Endodermal cell (in vitro differentiated cells): ENCODE measurements at regions not wholly inside any gene's neighbourhood (a gene's known extent, or its start where the extent isn't known, plus 50 kb on each side); places are given as distances from the start of the nearest gene placed in this dataset.

ENCODE experiments used
- DNase-seq: peaks from one replicate; pipeline ENCODE4 v3.0.0-alpha.2; 2017
- H3K27ac ChIP-seq: 2 replicates; pipeline ENCODE4 v1.5.1; 2013; ENCODE audit warnings: mild to moderate bottlenecking, low read depth, low read length, moderate library complexity
- H3K27me3 ChIP-seq: 2 replicates; pipeline ENCODE4 v1.6.1; 2013; ENCODE audit warnings: mild to moderate bottlenecking, low read length, moderate library complexity; ENCODE audit not compliant: insufficient read depth, control insufficient read depth, poor library complexity, severe bottlenecking
- H3K36me3 ChIP-seq: 2 replicates; pipeline ENCODE4 v1.7.0; 2013; ENCODE audit warnings: mild to moderate bottlenecking, low read length, moderate library complexity; ENCODE audit not compliant: control insufficient read depth, insufficient read depth
- H3K4me1 ChIP-seq: one replicate; pipeline ENCODE4 v1.7.0; 2013; ENCODE audit warnings: low read length; ENCODE audit not compliant: control insufficient read depth, insufficient read depth
- H3K4me3 ChIP-seq: 2 replicates; pipeline ENCODE4 v1.5.1; 2013; ENCODE audit warnings: mild to moderate bottlenecking, low read length, moderate library complexity
- H3K9ac ChIP-seq: 2 replicates; pipeline ENCODE4 v1.6.1; 2013; ENCODE audit warnings: mild to moderate bottlenecking, low read length, moderate library complexity; ENCODE audit not compliant: poor library complexity, severe bottlenecking; ENCODE audit errors: extremely low read depth
- H3K9me3 ChIP-seq: 2 replicates; pipeline ENCODE4 v1.6.1; 2013; ENCODE audit warnings: mild to moderate bottlenecking, low read length, moderate library complexity; ENCODE audit not compliant: control insufficient read depth
- H3K27ac Mint-ChIP-seq: 2 replicates; pipeline ENCODE4 v1.8.0; 2020; ENCODE audit warnings: mixed read lengths
- H3K27me3 Mint-ChIP-seq: 2 replicates; pipeline ENCODE4 v1.8.0; 2021; ENCODE audit warnings: mild to moderate bottlenecking, mixed read lengths; ENCODE audit not compliant: insufficient read depth
- H3K36me3 Mint-ChIP-seq: 2 replicates; pipeline ENCODE4 v1.8.0; 2020; ENCODE audit warnings: low read depth, mixed read lengths
- H3K4me1 Mint-ChIP-seq: 2 replicates; pipeline ENCODE4 v1.8.0; 2020; ENCODE audit warnings: mixed read lengths
- H3K4me3 Mint-ChIP-seq: 2 replicates; pipeline ENCODE4 v1.8.0; 2020; ENCODE audit warnings: mild to moderate bottlenecking, moderate library complexity, mixed read lengths
- H3K9me3 Mint-ChIP-seq: 2 replicates; pipeline ENCODE4 v1.8.0; 2020; ENCODE audit warnings: mild to moderate bottlenecking, mixed read lengths
- WGBS, 2 experiments: methylation state at CpG; one replicate each; pipeline versions ENCODE4 v1.1.5 to v1.1.7; 2013; ENCODE audit warnings: missing lambda C conversion rate in 2 of 2, mixed read lengths in 1 of 2; ENCODE audit not compliant: insufficient coverage in 1 of 2, insufficient read length in 1 of 2; 5-methylcytosine and 5-hydroxymethylcytosine counted together
- TF ChIP-seq, protein P1 (sequence below): fragments of 200-600 bp; sonication (generic); conservative IDR thresholded peaks from 2 replicates; pipeline ENCODE4 v1.5.0; 2021; ENCODE audit warnings: antibody characterized with exemption, mild to moderate bottlenecking

DNA sequence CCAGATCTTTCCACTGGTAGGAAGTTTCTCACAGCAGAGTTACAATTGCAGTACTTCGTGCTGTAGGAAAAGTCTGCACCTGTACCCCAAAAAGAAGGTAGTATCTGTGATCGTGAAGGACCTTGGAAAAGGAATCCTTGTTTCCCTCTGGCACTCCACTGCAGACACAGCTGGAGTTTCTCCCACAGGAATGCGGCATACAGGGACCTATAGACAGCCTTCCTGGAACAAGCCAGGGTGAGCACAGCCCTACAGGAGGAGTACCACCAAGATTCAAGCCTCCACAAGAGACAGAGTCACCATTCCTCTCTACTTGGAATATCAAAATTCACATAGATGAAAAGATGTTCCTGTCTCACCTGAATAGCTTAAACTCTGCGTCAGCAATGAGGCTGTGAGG is 372.4 kb downstream of the CMPK2 start:
- TF ChIP-seq, protein P1, sequence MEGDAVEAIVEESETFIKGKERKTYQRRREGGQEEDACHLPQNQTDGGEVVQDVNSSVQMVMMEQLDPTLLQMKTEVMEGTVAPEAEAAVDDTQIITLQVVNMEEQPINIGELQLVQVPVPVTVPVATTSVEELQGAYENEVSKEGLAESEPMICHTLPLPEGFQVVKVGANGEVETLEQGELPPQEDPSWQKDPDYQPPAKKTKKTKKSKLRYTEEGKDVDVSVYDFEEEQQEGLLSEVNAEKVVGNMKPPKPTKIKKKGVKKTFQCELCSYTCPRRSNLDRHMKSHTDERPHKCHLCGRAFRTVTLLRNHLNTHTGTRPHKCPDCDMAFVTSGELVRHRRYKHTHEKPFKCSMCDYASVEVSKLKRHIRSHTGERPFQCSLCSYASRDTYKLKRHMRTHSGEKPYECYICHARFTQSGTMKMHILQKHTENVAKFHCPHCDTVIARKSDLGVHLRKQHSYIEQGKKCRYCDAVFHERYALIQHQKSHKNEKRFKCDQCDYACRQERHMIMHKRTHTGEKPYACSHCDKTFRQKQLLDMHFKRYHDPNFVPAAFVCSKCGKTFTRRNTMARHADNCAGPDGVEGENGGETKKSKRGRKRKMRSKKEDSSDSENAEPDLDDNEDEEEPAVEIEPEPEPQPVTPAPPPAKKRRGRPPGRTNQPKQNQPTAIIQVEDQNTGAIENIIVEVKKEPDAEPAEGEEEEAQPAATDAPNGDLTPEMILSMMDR: no peak
- no peaks in the 10 kb centered on the region for H3K27me3 Mint-ChIP-seq
- H3K36me3 ChIP-seq: no peaks in the 10 kb centered on the region
- no peaks in the 10 kb centered on the region for H3K27me3 ChIP-seq
- H3K4me3 Mint-ChIP-seq: no peak overlapping the region
- H3K9me3 ChIP-seq: no peaks in the 10 kb centered on the region
- no peak overlapping the region for H3K4me3 ChIP-seq
- H3K27ac Mint-ChIP-seq: no peak overlapping the region
- no peaks in the 10 kb centered on the region for H3K36me3 Mint-ChIP-seq
- no peaks in the 10 kb centered on the region for H3K4me1 Mint-ChIP-seq
- 92 to 95% methylated on average over 3 to 4 of the region's 4 CpGs for WGBS, 2 experiments
- no peak for DNase-seq
- no peak overlapping the region for H3K9ac ChIP-seq
- no peak overlapping the region for H3K27ac ChIP-seq
- no peaks in the 10 kb centered on the region for H3K9me3 Mint-ChIP-seq
- no peaks in the 10 kb centered on the region for H3K4me1 ChIP-seq

DNA sequence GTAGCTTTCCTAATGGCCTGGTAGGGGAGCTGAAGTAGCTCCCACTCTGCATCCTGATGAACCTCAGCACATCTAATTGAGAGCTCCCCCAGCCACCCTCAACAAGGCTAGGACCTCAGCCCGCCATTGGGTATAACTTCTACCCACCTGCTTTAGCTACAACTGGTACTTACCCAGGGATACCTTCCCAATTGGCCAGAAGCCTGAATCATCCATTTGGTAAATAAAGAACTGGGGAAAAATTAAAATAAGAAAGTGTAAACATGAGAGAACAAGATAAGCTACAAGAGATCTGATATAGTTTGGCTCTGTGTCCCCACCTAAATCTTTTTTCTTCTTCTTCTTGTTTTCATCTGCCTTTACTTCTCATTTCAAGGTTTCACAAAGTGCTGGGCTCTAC is 372.0 kb downstream of the CMPK2 start:
- H3K4me3 Mint-ChIP-seq: no peak overlapping the region
- WGBS, 2 experiments: 83% methylated on average over 1 of the region's 1 CpG; no CpG with 5 or more reads in 1 of the 2 experiments
- H3K36me3 ChIP-seq: no peaks in the 10 kb centered on the region
- no peaks in the 10 kb centered on the region for H3K4me1 ChIP-seq
- TF ChIP-seq, protein P1: no peak
- no peaks in the 10 kb centered on the region for H3K27me3 Mint-ChIP-seq
- no peaks in the 10 kb centered on the region for H3K27me3 ChIP-seq
- no peak overlapping the region for H3K27ac Mint-ChIP-seq
- no peaks in the 10 kb centered on the region for H3K9me3 ChIP-seq
- no peaks in the 10 kb centered on the region for H3K9me3 Mint-ChIP-seq
- no peak overlapping the region for H3K9ac ChIP-seq
- no peak overlapping the region for H3K4me3 ChIP-seq
- no peak overlapping the region for H3K27ac ChIP-seq
- no peaks in the 10 kb centered on the region for H3K36me3 Mint-ChIP-seq
- no peak for DNase-seq
- H3K4me1 Mint-ChIP-seq: no peaks in the 10 kb centered on the region

DNA sequence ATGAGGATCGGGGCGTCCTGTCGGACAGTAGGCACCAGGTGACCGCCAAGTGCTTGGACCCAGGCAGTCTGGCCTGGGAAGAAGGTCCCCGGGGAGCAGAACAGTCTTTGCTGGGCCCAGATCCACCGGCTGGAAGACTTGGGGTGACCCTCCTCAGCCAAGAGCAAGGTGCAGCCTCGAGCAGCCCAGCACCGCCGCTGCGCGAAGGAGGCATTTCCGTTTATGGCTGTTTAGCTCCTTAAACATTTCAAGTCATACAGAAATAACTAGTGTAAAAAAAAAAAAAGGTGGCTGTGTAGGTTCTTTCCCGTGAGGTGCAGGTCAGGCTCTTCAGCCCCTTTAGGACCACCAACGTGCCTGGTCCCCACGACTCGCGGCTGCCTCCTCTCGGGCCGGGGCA is 370.2 kb downstream of the CMPK2 start:
- H3K27me3 ChIP-seq: no peaks in the 10 kb centered on the region
- H3K27ac ChIP-seq: no peak overlapping the region
- no peaks in the 10 kb centered on the region for H3K4me1 Mint-ChIP-seq
- DNase-seq: no peak
- no peak overlapping the region for H3K27ac Mint-ChIP-seq
- TF ChIP-seq, protein P1: no peak
- H3K36me3 Mint-ChIP-seq: no peaks in the 10 kb centered on the region
- H3K9me3 ChIP-seq: no peaks in the 10 kb centered on the region
- no peaks in the 10 kb centered on the region for H3K9me3 Mint-ChIP-seq
- H3K27me3 Mint-ChIP-seq: no peaks in the 10 kb centered on the region
- H3K9ac ChIP-seq: no peak overlapping the region
- H3K4me3 Mint-ChIP-seq: no peak overlapping the region
- H3K4me1 ChIP-seq: no peaks in the 10 kb centered on the region
- 90 to 95% methylated on average over 8 to 19 of the region's 19 CpGs for WGBS, 2 experiments
- no peak overlapping the region for H3K4me3 ChIP-seq
- H3K36me3 ChIP-seq: no peaks in the 10 kb centered on the region
